Smooth muscle cell (in vitro differentiated cells): ENCODE measurements at regions not wholly inside any gene's neighbourhood (a gene's known extent, or its start where the extent isn't known, plus 50 kb on each side); places are given as distances from the start of the nearest gene placed in this dataset.

Source experiments
- DNase-seq: peaks from one replicate; lab custom pipeline; 2025; ENCODE audit not compliant: unreplicated experiment; lab: John Stamatoyannopoulos, UW
- H2AFZ ChIP-seq: fragments of 200-600 bp; sonication (generic); 2 replicates; pipeline ENCODE4 v1.6.0; 2016; ENCODE audit warnings: antibody characterized with exemption, low read depth, mild to moderate bottlenecking
- H3F3A ChIP-seq: fragments of 200-600 bp; sonication (generic); 2 replicates; pipeline ENCODE4 v1.6.0; 2017; ENCODE audit warnings: antibody characterized with exemption, low read depth
- H3K27ac ChIP-seq: fragments of 200-600 bp; sonication (generic); 2 replicates; pipeline ENCODE4 v1.5.1; 2016; ENCODE audit warnings: low read depth, mild to moderate bottlenecking
- H3K27me3 ChIP-seq: fragments of 200-600 bp; sonication (generic); 2 replicates; pipeline ENCODE4 v1.6.1; 2016; ENCODE audit warnings: low read depth, mild to moderate bottlenecking
- H3K36me3 ChIP-seq: fragments of 200-600 bp; sonication (generic); 2 replicates; pipeline ENCODE4 v1.5.1; 2016; ENCODE audit warnings: low read depth
- H3K4me1 ChIP-seq: fragments of 200-600 bp; sonication (generic); 2 replicates; pipeline ENCODE4 v1.5.1; 2016; ENCODE audit warnings: low read depth
- H3K4me2 ChIP-seq: fragments of 200-600 bp; sonication (generic); 2 replicates; pipeline ENCODE4 v1.6.0; 2016; ENCODE audit warnings: mild to moderate bottlenecking
- H3K4me3 ChIP-seq: fragments of 200-600 bp; sonication (generic); 2 replicates; pipeline ENCODE4 v1.5.1; 2016; ENCODE audit warnings: mild to moderate bottlenecking
- H3K79me2 ChIP-seq: fragments of 200-600 bp; sonication (generic); 2 replicates; pipeline ENCODE4 v1.6.0; 2016; ENCODE audit warnings: low read depth, mild to moderate bottlenecking
- H3K9ac ChIP-seq: fragments of 200-600 bp; sonication (generic); 2 replicates; pipeline ENCODE4 v1.6.0; 2016; ENCODE audit warnings: low read depth
- H3K9me3 ChIP-seq: fragments of 200-600 bp; sonication (generic); replicated peaks from 2 replicates; pipeline ENCODE4 v1.5.1; 2016; ENCODE audit warnings: low read depth
- H4K20me1 ChIP-seq: fragments of 200-600 bp; sonication (generic); 2 replicates; pipeline ENCODE4 v1.6.0; 2016; ENCODE audit warnings: low read depth
- CTCF ChIP-seq: fragments of 200-600 bp; sonication (generic); IDR thresholded peaks from 2 replicates; pipeline ENCODE4 v1.5.1; 2017; ENCODE audit warnings: borderline replicate concordance, mild to moderate bottlenecking, antibody characterized with exemption; ENCODE audit not compliant: insufficient read depth, poor library complexity, severe bottlenecking
- WGBS: methylation state at CpG from one replicate; pipeline ENCODE4 v1.1.7; 2016; ENCODE audit warnings: low lambda C conversion rate; 5-methylcytosine and 5-hydroxymethylcytosine counted together

- H3K27ac ChIP-seq = no peak overlapping the region
- no peaks in the 10 kb centered on the region for H3K36me3 ChIP-seq
- no peak overlapping the region for H3K4me2 ChIP-seq
- no peak overlapping the region for H3K9ac ChIP-seq
- no peaks in the 10 kb centered on the region for H3K9me3 ChIP-seq
- no peaks in the 10 kb centered on the region for H3K27me3 ChIP-seq
- no peak for TF ChIP-seq CTCF
- DNase-seq = no peak
- no peaks in the 10 kb centered on the region for H3K79me2 ChIP-seq
- H3K4me3 ChIP-seq = no peak overlapping the region
- WGBS = 63% methylated on average over 2 of the region's 2 CpGs
- no peak overlapping the region for H2AFZ ChIP-seq
- H3F3A ChIP-seq = no peaks in the 10 kb centered on the region
- H3K4me1 ChIP-seq = no peaks in the 10 kb centered on the region
- H4K20me1 ChIP-seq = no peaks in the 10 kb centered on the region
Measured at GRCh38 chr7:152975076-152975475, 215.5 kb downstream of the ACTR3B start.

GRCh38 chr7:152979376-152979775 lies 219.8 kb downstream of the ACTR3B start:
- H3F3A ChIP-seq = no peaks in the 10 kb centered on the region
- no peaks in the 10 kb centered on the region for H3K9me3 ChIP-seq
- no peak for TF ChIP-seq CTCF
- H3K27ac ChIP-seq = no peak overlapping the region
- no peak overlapping the region for H3K4me2 ChIP-seq
- H3K36me3 ChIP-seq = no peaks in the 10 kb centered on the region
- H3K4me1 ChIP-seq = no peaks in the 10 kb centered on the region
- WGBS = 91% methylated on average over 3 of the region's 3 CpGs
- H3K27me3 ChIP-seq = no peaks in the 10 kb centered on the region
- no peaks in the 10 kb centered on the region for H4K20me1 ChIP-seq
- H3K4me3 ChIP-seq = no peak overlapping the region
- DNase-seq = no peak
- H3K79me2 ChIP-seq = no peaks in the 10 kb centered on the region
- no peak overlapping the region for H2AFZ ChIP-seq
- H3K9ac ChIP-seq = no peak overlapping the region

- H3K27ac ChIP-seq = no peak overlapping the region
- no peaks in the 10 kb centered on the region for H3K36me3 ChIP-seq
- 81% methylated on average over 4 of the region's 4 CpGs for WGBS
- no peak overlapping the region for H2AFZ ChIP-seq
- no peak overlapping the region for H3K4me2 ChIP-seq
- peaks cover 17% of the 10 kb centered on the region for H3K4me1 ChIP-seq
- no peaks in the 10 kb centered on the region for H3K79me2 ChIP-seq
- no peak for DNase-seq
- H3F3A ChIP-seq = no peaks in the 10 kb centered on the region
- H4K20me1 ChIP-seq = no peaks in the 10 kb centered on the region
- H3K4me3 ChIP-seq = no peak overlapping the region
- H3K27me3 ChIP-seq = no peaks in the 10 kb centered on the region
- TF ChIP-seq CTCF = no peak
- no peaks in the 10 kb centered on the region for H3K9me3 ChIP-seq
- no peak overlapping the region for H3K9ac ChIP-seq
Measured at GRCh38 chr7:152984421-152984820, 224.9 kb downstream of the ACTR3B start.

- Histone ChIP-seq H4K20me1 (no peaks in the 10 kb centered on the region), H3K79me2 (no peaks in the 10 kb centered on the region), H3K9ac (no peak overlapping the region), H3K36me3 (no peaks in the 10 kb centered on the region), H3K4me3 (no peak overlapping the region), H3K27ac (no peak overlapping the region), H3F3A (no peaks in the 10 kb centered on the region), H2AFZ (no peak overlapping the region), H3K4me1 (peaks cover 28% of the 10 kb centered on the region), H3K4me2 (no peak overlapping the region), H3K9me3 (no peaks in the 10 kb centered on the region), H3K27me3 (no peaks in the 10 kb centered on the region)
- WGBS = 73% methylated on average over 4 of the region's 4 CpGs
- no peak for TF ChIP-seq CTCF
- no peak for DNase-seq
Measured at GRCh38 chr7:152986376-152986775, 226.8 kb downstream of the ACTR3B start.
